Fibroblast of pulmonary artery (primary cell): ENCODE measurements at regions not wholly inside any gene's neighbourhood (a gene's known extent, or its start where the extent isn't known, plus 50 kb on each side); places are given as distances from the start of the nearest gene placed in this dataset.
"Not testable (repeated sequence)": the region's sequence is repeated elsewhere in the genome, so short reads cannot be mapped to it uniquely, and the experiment has no call there.

Experiments used
- DNase-seq: peaks from one replicate; pipeline ENCODE4 v3.0.0-alpha.2; 2010; ENCODE audit warnings: low read depth
- H3K4me3 ChIP-seq: replicated peaks from 2 replicates; pipeline ENCODE4 v1.5.1; 2011; ENCODE audit warnings: low read depth, mild to moderate bottlenecking, control low read depth, low read length, moderate library complexity
- TF ChIP-seq, protein P1 (sequence below): IDR thresholded peaks from 2 replicates; pipeline ENCODE4 v1.5.1; 2011; ENCODE audit warnings: mild to moderate bottlenecking, control low read depth, low read length, inconsistent platforms; ENCODE audit errors: missing control alignments

DNA sequence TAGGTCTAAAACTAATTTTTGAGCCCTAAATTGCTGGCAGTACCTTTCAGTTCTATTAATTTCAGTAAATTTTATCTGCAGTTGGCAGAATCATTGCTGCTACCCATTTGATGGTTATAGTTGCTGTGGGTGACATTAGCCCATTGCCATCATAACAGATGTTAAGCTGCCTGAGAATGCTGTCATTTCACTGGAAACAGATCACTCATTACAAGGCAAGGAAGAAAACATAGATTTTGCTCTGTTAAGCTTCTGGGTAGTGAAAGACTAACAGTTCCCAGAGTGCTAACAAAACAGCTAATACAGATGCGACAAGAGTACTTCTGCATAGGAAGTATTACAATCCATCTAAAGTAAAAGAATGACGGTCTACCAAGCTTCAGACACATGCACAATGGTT is 213.2 kb downstream of the SPANXN3 start:
- H3K4me3 ChIP-seq = no peak overlapping the region
- TF ChIP-seq, protein P1, sequence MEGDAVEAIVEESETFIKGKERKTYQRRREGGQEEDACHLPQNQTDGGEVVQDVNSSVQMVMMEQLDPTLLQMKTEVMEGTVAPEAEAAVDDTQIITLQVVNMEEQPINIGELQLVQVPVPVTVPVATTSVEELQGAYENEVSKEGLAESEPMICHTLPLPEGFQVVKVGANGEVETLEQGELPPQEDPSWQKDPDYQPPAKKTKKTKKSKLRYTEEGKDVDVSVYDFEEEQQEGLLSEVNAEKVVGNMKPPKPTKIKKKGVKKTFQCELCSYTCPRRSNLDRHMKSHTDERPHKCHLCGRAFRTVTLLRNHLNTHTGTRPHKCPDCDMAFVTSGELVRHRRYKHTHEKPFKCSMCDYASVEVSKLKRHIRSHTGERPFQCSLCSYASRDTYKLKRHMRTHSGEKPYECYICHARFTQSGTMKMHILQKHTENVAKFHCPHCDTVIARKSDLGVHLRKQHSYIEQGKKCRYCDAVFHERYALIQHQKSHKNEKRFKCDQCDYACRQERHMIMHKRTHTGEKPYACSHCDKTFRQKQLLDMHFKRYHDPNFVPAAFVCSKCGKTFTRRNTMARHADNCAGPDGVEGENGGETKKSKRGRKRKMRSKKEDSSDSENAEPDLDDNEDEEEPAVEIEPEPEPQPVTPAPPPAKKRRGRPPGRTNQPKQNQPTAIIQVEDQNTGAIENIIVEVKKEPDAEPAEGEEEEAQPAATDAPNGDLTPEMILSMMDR = no peak

DNA sequence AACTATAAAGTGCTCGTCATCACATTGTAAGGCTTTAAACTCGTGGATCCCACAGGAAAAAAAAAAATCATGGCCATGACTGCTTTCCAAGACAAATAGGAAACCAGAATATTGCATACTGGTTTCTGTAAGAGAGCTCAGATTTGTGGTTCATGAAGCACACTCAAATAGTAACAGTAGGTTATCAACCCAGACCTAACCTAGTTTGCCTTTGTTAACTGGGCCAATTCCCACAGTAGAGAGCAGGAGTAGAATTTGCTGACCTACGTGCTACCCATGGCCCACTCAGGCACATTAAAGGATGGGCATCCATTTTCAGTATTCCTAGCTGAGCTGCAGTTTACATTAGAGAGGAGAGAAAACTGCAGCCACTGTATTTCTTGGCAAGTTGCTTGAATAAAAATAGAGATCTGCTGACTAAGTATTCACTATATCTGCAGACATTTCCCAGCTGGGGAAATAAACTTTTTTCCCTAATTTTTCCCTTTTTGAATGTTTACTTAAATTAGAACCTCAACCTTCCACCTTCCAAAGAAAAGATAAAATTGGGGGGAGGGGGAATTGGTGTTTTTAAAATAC is 218.5 kb downstream of the SPANXN3 start:
- H3K4me3 ChIP-seq = no peak overlapping the region
- TF ChIP-seq, protein P1 = no peak
- peak; percentile 16 for DNase-seq

More for the DNA sequence above, 213.2 kb downstream of the SPANXN3 start:
- no peak for DNase-seq

DNA sequence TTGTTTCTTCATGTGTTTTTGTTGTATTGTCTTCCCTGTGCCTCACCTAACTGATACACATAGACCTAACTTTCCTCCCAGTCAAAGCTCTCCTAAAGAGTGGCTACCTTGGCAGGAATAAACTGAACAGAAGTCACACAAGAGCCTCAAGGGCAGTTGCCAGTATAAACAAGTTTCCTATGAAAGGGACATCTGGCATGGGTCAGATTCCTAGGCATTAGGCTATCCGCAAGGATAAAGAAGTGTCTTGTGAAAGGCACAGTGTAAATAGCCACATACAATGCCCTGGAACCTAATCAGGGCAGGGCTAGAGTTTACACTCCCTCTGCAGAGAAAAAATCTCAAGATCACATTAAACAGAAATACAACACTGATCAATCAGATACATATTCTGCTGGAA is 220.8 kb downstream of the SPANXN3 start:
- H3K4me3 ChIP-seq = no peak overlapping the region
- TF ChIP-seq, protein P1 = no peak

DNA sequence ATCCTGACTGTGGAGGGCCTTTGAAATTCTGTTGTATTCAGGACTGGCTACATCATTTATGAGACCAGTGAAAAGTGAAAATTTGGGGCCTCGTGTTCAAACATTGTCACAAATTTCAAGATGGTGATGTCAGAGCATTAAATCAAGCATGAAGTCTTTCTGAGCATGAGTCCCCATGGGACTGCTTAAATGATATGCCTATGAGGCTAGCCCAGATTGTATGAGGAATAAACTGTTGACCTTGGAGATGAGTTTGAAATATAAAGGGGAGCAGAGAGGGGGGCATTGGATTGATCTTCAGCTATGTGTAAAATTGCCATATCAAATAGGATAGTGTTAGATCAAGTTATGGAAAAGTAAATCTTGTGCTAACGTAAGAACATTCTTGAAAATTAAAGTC is 230.0 kb downstream of the SPANXN3 start:
- DNase-seq = no peak
- TF ChIP-seq, protein P1 = no peak
- H3K4me3 ChIP-seq = no peak overlapping the region

More for the DNA sequence above, 220.8 kb downstream of the SPANXN3 start:
- DNase-seq = no peak

DNA sequence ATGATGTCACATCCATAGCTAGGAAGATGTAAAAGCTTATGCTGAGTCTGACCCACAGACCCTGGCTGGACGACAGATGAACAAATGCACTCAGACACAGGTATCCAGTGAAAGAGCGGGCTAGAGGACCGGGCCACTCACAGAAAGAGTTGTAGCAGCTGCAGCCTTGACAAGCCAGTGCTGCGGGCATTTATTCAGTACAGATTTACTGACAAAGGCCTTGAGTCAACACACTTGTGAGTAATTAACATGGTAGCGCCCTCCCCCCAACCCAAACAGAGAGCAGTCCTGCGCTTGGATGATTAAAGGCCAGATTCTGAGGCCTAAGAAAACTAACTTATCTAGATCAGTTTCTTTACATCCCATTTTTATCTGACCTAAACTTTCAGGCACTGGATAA is 244.6 kb downstream of the SPANXN4 start:
- H3K4me3 ChIP-seq = no peak overlapping the region
- TF ChIP-seq, protein P1 = no peak
- DNase-seq = no peak

DNA sequence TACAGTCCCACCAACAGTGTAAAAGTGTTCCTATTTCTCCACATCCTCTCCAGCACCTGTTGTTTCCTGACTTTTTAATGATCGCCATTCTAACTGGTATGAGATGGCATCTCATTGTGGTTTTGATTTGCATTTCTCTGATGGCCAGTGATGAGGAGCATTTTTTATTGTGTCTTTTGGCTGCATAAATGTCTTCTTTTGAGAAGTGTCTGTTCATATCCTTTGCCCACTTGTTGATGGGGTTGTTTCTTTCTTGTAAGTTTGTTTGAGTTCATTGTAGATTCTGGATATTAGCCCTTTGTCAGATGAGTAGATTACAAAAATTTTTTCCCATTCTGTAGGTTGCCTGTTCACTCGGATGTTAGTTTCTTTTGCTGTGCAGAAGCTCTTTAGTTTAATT is 218.9 kb downstream of the SPANXN4 start:
- not testable (repeated sequence) for DNase-seq, H3K4me3 ChIP-seq

DNA sequence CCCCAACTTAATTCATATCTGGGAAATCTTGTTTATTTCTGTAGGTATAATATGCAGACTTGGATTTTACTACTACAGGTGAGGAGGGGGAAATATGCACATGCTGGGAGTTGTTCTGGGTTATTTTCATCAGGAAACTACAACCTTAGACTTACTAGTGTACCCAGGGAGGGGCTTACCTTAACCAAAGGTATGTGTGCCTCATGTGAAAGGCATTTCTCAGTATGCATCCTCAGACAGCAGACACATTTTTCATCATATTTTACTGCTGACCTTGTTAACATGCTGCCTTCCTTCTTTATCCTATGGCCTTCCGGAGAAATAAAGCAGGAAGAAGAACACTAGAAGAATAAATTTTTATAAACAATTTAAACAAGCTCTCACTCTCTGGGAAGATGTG is 214.9 kb downstream of the SPANXN4 start:
- no peak overlapping the region for H3K4me3 ChIP-seq
- DNase-seq = no peak
- TF ChIP-seq, protein P1 = no peak
